GM23248 (cell line): ENCODE measurements at regions not wholly inside any gene's neighbourhood (a gene's known extent, or its start where the extent isn't known, plus 50 kb on each side); places are given as distances from the start of the nearest gene placed in this dataset.

Source experiments
- EZH2 ChIP-seq: fragments of 200-600 bp; sonication (generic); IDR thresholded peaks from 2 replicates; pipeline ENCODE4 v1.6.1; 2018; ENCODE audit warnings: antibody characterized with exemption, mild to moderate bottlenecking; ENCODE audit not compliant: insufficient read depth, poor library complexity, severe bottlenecking
- EZH2phosphoT487 ChIP-seq: fragments of 200-600 bp; sonication (generic); IDR thresholded peaks from 2 replicates; pipeline ENCODE4 v1.6.1; 2018; ENCODE audit warnings: antibody characterized with exemption, moderate library complexity, mild to moderate bottlenecking, low read depth; ENCODE audit not compliant: insufficient read depth

GRCh38 chr9:16996901-16997491 is 126.5 kb upstream of the BNC2 start:
- TF ChIP-seq EZH2phosphoT487 (no peak), EZH2 (no peak)
